Calu3 (cell line): ENCODE measurements at regions not wholly inside any gene's neighbourhood (a gene's known extent, or its start where the extent isn't known, plus 50 kb on each side); places are given as distances from the start of the nearest gene placed in this dataset.

Source experiments
- BruUV-seq: library from RNA; stranded (reverse); fragments of 400-500 nt; replicated peaks from 2 replicates; lab custom pipeline; 2021; lab: Mats Ljungman, UMichigan
- CTCF ChIA-PET: fragments of 300-600 bp; sonication (Branson Sonifier 250); formaldehyde crosslinking; loops from one replicate; lab custom pipeline; 2022; ENCODE audit warnings: antibody characterized with exemption; lab: Charles Lee
- DNase-seq: peaks from one replicate; pipeline ENCODE4 v3.0.0; 2022
- H3K27ac Mint-ChIP-seq: one replicate; pipeline ENCODE4 v1.8.0; 2022; ENCODE audit warnings: mixed read lengths; ENCODE audit not compliant: unreplicated experiment
- H3K27me3 Mint-ChIP-seq: one replicate; pipeline ENCODE4 v1.8.0; 2022; ENCODE audit warnings: mixed read lengths; ENCODE audit not compliant: unreplicated experiment
- H3K36me3 Mint-ChIP-seq: one replicate; pipeline ENCODE4 v1.8.0; 2022; ENCODE audit warnings: mild to moderate bottlenecking, moderate library complexity, mixed read lengths; ENCODE audit not compliant: insufficient read depth, unreplicated experiment
- H3K4me1 Mint-ChIP-seq: one replicate; pipeline ENCODE4 v1.8.0; 2022; ENCODE audit warnings: mild to moderate bottlenecking, low read depth, mixed read lengths; ENCODE audit not compliant: unreplicated experiment
- H3K4me3 Mint-ChIP-seq: one replicate; pipeline ENCODE4 v1.8.0; 2022; ENCODE audit warnings: mild to moderate bottlenecking, low read depth, moderate library complexity, mixed read lengths; ENCODE audit not compliant: unreplicated experiment
- H3K9me3 Mint-ChIP-seq: one replicate; pipeline ENCODE4 v1.8.0; 2022; ENCODE audit warnings: low read depth, mixed read lengths; ENCODE audit not compliant: unreplicated experiment
- CTCF ChIP-seq: fragments of 200-600 bp; IDR thresholded peaks from one replicate; pipeline ENCODE4 v1.8.0; 2022; ENCODE audit warnings: antibody characterized with exemption; ENCODE audit not compliant: unreplicated experiment
- intact Hi-C: fragments of 100-400 bp; cut with micrococcal nuclease; formaldehyde crosslinking; loops from one replicate; pipeline ENCODE4 v1.10.0; 2022; ENCODE audit not compliant: unreplicated experiment

- DNase-seq = no peak
- H3K4me1 Mint-ChIP-seq = no peaks in the 10 kb centered on the region
- no peaks in the 10 kb centered on the region for H3K9me3 Mint-ChIP-seq
- peaks cover 5% of the 10 kb centered on the region for H3K36me3 Mint-ChIP-seq
- no peak overlapping the region for H3K4me3 Mint-ChIP-seq
- no TSS peak for BruUV-seq
- H3K27me3 Mint-ChIP-seq = no peaks in the 10 kb centered on the region
- CTCF ChIA-PET = no interaction called here
- TF ChIP-seq CTCF = no peak
- no peak overlapping the region for H3K27ac Mint-ChIP-seq
- intact Hi-C loops = no loop called here
These were observed 106.5 kb upstream of the TIAM2 start for GRCh38 chr6:154888421-154889295.

GRCh38 chr6:154890874-154891273 is 104.2 kb upstream of the TIAM2 start:
- H3K27me3 Mint-ChIP-seq = no peaks in the 10 kb centered on the region
- DNase-seq = no peak
- no peak for TF ChIP-seq CTCF
- peaks cover 5% of the 10 kb centered on the region for H3K36me3 Mint-ChIP-seq
- intact Hi-C loops = no loop called here
- no TSS peak for BruUV-seq
- no peak overlapping the region for H3K4me3 Mint-ChIP-seq
- no peak overlapping the region for H3K27ac Mint-ChIP-seq
- H3K4me1 Mint-ChIP-seq = no peaks in the 10 kb centered on the region
- CTCF ChIA-PET = interaction anchor here (0.7 kb wide), 1 partner anchor 424 kb away, joined by 4 read pairs; no protein-coding TSS in a partner anchor
- H3K9me3 Mint-ChIP-seq = no peaks in the 10 kb centered on the region

- Mint-ChIP-seq H3K4me1 (no peaks in the 10 kb centered on the region), H3K27ac (no peak overlapping the region), H3K9me3 (no peaks in the 10 kb centered on the region), H3K36me3 (peaks cover 5% of the 10 kb centered on the region), H3K27me3 (no peaks in the 10 kb centered on the region), H3K4me3 (no peak overlapping the region)
- BruUV-seq = no TSS peak
- TF ChIP-seq CTCF = no peak
- no peak for DNase-seq
- intact Hi-C loops = no loop called here
- CTCF ChIA-PET = no interaction called here
These were observed 103.2 kb upstream of the TIAM2 start for GRCh38 chr6:154891901-154892300.

- Mint-ChIP-seq H3K36me3 (peaks cover 5% of the 10 kb centered on the region), H3K9me3 (no peaks in the 10 kb centered on the region), H3K27ac (no peak overlapping the region), H3K4me1 (no peaks in the 10 kb centered on the region), H3K27me3 (no peaks in the 10 kb centered on the region), H3K4me3 (no peak overlapping the region)
- TF ChIP-seq CTCF = no peak
- CTCF ChIA-PET = no interaction called here
- intact Hi-C loops = no loop called here
- no peak for DNase-seq
- no TSS peak for BruUV-seq
These were observed 101.2 kb upstream of the TIAM2 start for GRCh38 chr6:154893917-154894316.
